Medulla oblongata (tissue), 1 donor: ENCODE measurements at regions not wholly inside any gene's neighbourhood (a gene's known extent, or its start where the extent isn't known, plus 50 kb on each side); places are given as distances from the start of the nearest gene placed in this dataset.

Source experiments
- DNase-seq: peaks from one replicate; pipeline ENCODE4 v3.0.0-alpha.2; 2015; ENCODE audit errors: extremely low spot score

DNA sequence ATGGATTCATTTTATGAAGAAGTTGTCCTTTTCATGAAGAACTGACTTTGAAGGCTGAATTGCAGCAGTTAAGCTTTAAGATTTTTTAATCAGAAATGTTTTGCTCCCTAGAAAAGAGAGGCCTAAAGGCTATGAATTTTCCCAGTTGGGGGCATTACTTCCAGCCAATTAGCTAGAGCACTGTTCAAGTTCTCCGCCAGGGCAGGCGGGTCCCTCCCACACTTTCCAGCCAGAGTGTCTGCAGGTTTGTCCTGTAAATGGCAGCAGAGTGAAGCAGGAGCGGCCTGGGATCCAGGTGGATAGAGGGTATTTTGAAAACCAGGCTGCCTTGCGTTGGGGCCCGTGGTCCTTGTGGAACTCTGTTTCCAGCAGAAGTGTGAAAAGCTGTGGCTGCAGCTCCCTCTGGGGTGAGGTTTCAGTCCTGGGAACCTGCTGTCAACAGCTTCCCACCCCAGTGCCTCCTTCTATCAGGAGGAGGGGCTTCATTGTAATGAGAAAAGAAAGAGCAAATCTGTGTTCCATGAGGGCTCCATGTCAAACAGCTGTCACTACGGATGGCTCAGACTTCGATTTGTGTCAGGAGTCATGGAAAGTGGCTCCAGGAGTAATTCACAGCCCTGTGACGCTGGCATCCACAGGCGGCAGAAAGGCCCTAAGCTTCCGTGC, 210.7 kb upstream of the TMEM132C start:
- no peak for DNase-seq

DNA sequence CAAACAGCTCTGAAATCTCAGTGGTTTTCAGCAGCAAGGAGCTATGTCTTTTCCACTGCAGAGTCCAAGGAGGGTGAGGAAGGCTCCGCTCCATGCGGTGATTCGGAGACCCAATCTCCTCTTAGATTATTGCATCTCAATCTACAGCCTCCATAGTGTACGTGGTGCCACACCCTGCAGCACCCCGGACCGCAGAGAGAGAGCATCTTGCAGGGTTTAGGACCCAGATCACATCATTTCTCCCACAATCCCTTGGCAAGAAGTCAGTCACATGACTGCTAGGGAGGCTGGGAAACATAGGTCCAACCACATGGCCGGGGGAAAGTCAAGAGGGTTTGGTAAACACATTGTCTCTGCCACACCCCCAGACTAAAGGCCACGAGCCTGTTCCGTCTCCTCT, 209.4 kb upstream of the TMEM132C start:
- no peak for DNase-seq

DNA sequence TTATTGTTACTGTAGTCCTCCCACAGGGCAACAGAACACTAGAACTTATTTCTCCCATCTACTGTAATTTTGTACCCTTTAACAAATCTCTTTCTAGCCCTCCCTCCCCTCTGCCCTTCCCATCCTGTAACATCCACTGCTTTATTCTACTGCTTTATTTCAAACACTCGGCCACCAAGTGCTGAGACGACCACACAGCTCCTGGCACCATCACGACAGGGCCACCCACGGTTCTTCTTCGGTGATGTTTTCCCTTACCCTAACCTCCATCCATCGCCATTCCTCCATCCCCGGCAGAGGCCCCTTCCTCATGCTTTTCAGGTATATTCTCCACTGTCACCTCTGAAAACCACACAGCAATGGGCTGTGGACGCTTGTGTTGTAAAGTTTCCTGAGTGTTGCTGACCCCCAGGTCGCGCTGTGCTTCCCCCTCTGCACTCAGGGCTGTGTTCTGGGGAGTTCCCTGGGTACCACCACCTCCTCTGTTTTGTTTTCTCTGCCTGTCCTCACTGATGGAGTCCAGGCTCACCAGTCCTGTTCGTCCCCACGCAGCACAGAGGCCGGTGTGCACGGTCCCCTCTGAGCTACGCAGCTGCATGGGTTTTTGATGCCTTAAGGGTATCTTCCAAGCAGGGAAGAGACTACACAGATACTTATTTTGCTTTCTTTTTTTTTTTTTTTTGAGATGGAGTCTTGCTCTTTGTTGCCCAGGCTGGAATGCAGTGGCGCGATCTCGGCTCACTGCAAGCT, 207.2 kb upstream of the TMEM132C start:
- no peak for DNase-seq

DNA sequence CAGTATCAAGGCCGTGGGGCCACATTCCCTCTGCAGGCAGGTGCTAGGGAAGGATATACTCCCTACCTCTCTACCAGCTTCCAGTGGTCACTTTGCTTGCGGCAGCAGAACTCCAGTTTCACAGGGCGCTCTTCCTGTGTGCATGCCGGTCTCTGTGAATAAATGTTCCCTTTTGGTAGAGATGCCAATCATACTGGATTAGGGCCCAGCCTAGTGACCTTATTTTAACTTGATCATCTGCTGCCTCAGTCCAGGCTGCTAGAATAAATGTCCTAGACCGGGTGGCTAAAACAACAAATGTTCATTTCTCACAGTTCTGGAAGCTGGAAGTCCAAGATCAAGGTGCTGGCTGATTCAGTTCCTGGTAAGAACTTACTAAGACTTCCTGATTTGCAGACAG, 198.8 kb upstream of the TMEM132C start:
- no peak for DNase-seq

DNA sequence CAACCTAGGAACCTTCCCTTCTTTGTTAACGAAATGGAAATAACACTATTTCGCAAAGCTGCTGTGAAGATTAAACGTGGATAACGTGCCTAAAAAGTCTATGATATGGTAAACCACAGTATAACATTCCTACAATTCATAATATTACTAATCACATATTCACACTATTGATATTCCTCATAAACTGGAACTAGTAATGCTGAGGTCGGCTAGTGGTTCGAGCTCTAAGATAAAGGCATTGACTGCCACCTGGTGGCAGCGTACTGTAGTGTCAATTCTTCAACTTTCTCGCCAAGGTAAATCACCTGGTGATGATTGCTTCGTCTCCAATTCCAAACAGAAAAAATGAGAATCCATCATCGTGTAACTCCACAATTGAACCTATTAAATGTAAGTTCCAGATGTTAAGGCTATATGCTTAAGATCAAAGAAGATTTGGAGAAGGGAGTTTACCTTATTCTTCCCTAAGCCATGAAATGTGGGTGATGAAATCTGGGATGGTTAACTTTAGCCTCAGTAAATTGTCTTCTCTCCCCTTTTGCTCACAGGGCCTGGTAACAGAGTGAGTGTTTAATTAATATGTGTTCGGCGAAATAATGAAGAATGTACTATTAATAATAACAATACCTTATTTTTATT, 197.5 kb upstream of the TMEM132C start:
- DNase-seq = peak; percentile 55

DNA sequence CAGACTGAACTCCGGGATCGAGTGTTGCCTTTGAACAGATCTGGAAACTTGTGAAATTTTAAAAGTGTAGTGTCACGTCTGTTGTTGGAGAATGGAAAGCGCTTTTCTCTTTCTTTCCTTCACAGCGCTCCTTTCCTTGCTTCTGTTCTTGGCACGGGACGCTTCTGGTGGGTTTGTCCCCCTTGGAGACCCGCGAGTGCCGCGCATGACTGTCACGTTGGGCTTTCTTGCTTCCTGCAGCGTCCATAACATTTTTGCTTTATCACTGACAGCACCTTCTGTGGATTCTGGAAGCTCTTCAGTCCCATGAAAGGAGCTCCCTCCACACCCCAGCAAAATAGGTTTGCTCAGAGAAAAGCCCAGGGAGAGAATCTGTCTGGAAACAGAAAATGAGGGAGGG, 193.0 kb upstream of the TMEM132C start:
- no peak for DNase-seq

DNA sequence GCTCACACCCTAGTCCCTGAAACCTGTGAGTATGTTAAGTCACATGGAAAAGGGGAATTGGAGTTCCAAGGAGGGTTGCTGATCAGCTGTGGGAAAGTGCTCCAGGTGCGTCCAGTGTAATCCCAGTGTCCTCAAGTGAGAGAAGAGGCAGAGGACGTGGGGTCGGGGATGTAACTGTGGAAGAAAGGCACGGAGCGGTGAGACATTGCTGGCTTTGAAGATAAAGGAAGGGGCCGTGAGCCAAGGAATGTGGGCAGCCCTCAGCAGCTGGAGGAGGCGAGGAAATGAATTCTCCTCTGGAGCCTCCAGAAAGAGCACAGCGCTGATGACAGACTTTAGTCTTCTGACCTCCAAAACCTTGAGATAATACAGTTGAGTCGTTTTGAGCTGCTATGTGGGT, 191.6 kb upstream of the TMEM132C start:
- DNase-seq = no peak

DNA sequence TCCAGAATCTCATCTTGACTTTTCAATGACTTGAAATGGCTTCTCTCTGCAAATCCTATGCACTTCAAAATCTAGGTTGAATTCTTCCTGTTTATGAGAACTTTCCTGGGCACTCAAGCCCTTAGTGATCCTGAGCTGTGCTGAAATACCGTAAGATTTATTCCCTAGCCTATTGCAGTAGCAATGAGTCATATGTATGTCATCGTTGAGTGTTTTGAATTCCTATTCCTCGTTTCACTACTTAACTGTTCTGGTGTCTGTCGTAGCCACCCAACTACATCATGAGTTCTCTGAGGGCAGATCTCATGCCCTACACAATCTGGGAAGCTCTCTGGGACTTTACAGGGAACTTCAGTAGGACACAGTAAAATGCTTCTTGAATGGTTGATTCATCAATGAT, 190.8 kb upstream of the TMEM132C start:
- DNase-seq = no peak

DNA sequence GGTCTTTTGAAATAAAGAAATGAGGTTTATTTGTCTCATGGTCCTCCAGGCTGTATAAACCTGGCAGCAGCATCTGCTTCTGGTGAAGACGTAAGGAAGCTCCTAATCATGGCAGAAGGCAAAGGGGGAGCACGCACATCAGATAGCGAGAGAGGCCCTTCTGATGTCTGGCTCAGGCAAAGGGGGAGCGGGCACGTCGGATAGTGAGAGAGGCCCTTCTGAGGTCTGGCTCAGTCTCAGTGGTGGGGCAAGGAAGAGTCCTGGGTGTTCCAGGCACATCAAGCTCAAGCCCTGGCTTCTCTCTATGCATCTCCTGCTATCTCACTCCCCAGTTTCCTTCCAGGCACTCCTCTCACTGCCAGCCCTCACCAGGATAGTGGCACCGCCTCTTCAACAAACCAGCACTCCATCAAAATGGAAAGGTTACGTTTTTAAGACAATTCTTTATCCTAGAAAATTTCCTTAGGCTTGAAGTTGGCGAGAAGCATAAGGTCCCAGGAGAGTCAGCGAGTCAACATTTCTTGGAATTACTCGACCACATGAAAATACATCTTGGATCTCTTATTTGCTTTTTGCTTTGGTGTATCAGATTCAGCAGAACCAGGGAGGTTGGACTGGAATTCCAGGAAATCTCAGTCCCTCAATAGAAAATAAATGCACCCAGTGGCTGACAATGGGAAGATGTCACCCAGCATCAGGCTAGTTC, 189.6 kb upstream of the TMEM132C start:
- no peak for DNase-seq

DNA sequence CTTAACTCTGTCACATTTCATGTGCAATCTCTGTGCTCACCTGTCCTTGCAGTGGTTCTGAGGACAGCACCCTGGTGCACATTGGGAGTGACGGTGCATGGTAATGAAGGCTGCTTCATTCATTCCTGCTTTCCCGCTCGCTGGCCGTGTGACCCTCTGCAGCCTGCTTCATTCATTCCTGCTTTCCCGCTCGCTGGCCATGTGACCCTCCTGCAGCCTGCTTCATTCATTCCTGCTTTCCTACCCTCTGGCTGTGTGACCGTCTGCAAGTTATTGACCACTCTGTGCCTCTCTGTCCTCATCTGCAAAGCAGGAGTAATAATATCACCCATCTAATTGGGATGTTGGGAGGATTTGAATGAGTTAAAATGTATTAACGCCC, 189.1 kb upstream of the TMEM132C start:
- DNase-seq = no peak

DNA sequence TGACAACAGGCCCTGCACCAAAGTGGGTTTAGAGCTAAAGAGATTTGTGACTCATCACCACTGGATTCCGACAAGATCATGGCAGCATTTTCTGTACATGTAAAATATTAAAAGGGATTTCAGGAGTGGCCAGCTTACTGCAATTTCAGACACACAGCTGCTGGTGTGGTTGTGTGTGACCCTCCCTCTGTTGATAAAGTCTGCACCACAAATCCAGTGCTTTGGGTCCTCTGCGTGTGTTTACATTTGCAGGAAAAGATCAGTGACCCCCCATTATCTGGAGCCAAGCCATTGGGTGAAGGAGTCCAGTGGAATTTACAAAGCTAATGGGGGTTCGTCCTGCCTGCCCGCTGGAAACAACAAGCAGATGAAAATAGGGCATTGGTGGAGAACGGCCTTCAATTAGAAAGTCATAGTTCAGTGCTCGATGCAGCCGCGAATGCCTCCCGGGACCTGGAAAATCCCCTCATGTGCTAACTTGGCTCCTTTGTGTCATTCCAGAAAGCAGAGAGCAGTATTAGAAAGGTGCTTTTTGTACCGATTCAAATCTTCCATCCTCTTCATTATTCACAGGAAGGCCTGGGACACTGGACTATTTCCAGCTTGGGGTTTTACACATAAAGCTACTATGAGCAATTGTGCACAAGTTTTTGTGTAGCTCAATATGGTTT, 188.5 kb upstream of the TMEM132C start:
- no peak for DNase-seq

DNA sequence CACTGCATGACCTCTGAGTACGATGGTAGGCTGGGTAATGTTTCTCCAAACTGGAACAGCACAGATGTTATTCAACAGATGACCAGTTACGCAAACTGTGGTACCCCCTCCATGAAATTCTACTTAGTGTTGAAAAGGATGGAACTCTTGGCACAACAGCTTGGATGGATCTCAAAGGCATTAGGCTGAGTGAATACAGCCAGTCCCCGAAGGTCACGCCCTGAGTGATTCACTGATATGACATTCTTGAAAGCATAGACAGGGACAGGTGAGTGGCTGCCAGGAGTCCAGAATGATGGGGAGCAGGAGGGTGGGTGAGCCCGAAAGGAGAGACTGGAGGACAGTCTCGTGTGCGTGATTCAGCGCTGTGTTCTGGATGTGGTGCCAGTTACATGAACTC, 187.5 kb upstream of the TMEM132C start:
- no peak for DNase-seq

DNA sequence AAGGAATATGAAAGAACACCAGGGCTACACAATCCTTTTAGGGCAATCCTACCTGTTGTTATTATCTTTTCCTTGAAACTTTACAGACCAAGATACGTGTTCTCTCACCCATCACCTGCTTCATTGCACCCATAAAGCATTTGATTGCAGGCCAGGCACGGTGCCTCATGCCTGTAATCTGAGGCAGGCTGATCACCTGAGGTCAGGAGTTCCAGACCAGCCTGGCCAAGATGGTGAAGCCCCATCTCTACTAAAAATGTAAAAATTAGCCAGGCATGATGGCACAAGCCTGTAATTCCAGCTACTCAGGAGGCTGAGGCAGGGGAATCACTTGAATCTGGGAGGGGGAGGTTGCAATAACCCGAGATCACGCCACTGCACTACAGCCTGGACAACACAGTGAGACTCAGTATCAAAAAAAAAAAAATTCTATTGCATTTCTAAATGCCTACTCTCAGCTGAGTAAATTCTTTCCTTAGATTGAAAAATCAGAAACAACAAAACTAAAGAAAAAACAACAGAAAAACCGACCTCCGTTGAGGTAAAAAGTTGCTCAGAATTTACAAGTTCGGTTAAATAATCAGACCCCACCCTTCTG, 183.7 kb upstream of the TMEM132C start:
- DNase-seq = no peak

DNA sequence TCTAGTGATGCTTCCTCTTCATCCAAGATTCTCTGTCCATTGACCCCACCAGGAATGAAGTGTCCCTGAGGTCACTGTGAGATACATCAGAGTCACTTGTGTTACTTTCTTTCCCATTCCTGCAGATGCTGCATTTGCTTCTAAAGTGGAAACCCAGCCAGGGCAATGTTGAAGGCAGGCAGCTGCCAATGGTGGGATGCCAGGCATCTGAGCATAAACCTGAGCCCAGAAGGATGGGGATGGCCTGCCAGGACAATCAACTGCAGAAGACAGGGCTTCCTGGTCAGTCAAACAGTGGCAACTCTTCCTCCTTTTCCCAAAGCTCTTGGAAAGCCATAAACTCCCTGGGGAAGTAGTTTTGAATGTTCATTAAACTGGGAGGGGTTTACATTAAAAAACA, 178.0 kb upstream of the TMEM132C start:
- DNase-seq = no peak

DNA sequence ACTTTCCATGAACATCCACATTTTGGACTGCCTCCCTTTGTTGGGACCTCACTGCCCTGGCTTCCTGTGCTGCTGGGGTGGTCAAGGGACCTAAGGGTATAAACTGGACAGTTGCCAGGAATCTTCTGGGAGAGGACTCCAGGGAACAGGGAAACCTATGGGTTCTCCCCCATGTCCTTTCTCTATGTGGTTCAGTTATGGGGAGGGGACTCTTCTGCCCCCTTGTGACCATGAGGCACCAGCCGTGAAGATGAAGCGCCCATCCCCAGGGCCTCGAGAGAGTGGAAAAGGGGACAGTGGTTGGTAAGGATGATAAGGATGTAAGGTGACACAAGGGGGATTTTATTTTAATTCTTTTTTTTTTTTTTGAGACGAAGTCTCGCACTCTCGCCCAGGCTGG, 177.0 kb upstream of the TMEM132C start:
- no peak for DNase-seq

DNA sequence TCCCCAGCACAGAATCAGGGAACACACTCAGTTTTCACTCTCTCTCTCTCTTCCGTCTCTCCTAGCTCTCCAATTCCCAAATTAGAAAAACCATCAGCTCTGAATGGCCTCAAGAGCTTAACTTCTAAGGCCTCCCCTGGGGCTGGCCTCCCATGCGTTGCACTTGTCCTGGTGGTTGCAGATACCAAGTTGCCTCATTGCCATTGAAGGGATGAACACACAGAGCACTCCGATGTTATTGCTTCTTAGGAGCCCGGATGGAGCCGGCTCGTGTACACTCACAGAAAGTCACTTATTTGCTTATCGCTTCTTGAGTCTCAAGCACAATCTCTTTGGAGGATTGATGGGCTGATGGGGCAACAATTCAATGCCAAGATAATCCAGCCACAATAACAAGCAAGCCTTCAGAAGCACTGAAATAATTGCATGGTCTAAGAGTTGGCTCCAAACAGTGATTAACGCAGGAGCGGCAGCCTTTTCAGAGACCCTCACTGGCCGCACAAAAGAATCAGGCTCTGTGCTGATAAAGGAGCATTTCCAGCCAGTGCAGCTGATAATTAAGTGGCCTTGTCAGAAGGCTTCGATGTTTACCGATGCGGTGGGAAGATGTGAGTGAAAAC, 175.8 kb upstream of the TMEM132C start:
- no peak for DNase-seq

DNA sequence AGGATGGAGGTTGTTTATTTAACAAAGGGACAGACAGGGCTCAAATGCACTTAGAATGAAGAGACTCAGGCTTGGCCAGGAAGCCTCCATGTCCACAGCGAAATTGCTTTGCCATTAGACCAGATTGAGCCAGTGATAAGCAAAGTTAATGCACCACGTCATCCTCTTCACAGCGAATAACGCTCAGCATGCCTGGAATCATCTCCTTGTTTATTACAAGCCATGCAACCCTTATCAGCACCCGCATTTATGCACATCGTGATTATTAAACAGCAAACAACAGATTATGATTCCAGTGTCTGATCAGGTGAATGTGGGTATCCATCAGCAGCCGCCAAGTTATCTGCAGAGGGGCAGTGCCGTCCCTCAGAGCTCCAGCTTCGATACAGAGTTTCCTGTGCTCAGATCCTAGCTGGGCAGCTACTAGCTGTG, 175.0 kb upstream of the TMEM132C start:
- DNase-seq = no peak

DNA sequence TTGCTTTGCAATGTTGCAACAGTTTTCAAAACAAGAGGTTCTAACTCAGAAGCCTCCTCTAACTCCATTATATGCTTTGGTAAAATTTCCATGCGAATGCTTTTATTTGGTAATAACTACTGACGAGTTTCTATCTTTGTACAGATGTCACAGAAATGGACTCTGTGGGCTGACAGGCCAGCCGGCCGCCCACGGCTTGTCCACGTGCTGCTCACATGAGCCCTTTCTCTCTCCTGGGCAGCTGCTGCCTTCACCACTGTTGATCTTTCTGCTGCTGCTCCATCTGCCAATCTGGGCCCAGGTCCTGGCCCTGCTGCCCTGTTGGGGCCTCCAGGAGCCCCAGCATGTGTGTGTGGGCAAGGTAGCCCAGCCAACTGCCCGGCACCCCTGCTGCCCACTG, 168.2 kb upstream of the TMEM132C start:
- no peak for DNase-seq

DNA sequence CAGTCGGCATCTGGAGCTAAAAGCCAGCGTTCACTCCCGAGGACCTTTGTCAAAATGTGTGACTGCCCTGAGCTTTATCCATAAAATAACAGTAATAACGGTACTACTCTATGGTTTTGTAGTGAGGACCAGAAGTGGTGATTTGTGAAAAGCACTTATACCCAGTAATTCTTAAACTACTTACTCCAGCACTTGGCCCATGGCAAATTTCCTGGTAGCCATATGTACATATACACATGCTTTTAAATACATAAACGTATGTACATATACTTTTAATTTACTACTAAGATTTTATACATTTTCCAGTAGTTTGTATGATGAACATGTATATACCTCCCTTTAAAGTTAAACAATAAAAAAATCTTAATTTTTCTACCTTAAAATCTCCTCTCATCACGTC, 163.8 kb upstream of the TMEM132C start:
- no peak for DNase-seq

DNA sequence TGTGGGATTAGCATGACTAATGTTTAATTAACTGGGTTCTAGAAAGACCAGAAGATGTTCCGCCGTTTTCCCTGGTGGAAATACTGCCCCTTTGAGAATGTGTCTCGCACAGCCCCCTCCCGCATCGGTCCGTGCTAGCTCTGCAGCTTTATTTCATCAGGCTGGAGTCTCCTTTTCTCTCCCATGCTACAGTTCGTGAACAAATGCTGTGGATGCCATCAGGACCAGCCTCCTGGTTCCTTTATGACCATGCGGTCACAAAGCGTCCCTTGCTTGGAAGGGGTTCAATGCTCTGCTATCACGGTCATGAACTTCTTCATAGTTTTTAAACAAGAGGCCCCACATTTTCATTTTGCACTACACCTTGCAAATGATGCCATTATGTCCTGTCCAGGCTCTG, 157.7 kb upstream of the TMEM132C start:
- no peak for DNase-seq

DNA sequence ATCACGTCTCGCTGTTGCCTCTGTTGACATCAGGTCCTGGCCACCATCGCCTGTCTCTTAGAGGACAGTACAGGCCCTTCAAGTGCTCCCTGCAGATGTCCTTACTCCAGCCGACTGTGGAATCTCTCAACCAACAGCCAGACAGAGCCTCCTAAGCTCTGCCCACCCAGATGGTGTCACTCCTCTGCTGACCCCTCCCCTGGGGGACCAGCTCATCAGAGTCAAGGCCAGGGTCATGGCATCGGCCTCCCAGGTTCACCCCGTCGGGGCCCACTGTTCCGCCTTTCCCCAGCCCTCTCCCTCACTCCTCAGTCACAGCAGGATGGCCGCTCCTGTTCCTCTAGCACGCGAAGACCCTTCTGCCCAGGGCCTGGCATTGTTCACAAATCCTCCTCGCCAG, 157.3 kb upstream of the TMEM132C start:
- DNase-seq = no peak
